ENCODE measurements at regions not wholly inside any gene's neighbourhood (a gene's known extent, or its start where the extent isn't known, plus 50 kb on each side); places are given as distances from the start of the nearest gene placed in this dataset.

DNA sequence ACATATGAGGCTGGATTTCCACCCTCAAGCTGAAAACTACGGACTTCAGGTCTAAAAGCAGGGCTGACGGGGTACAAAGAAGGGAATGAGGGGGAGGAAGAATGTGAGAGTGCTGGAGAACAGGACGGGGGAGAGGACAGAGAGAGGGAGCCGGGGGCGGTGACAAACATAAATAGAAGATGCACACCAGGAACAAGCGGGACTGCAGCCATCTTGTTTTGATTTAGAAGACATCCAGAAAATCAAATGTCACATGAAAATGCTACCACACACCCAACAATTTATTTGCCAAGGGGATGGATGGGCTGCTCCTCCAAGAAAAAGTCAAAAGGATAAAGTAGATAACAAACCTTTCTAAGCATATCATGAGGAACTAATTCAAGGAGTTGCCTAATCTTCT, 59.2 kb upstream of the FHL2 start:
- H3K27me3 ChIP-seq (ENCODE audit: control insufficient read depth in 4 of 4, insufficient read depth in 4 of 4, low read length in 3 of 4), result no peaks in the 10 kb centered on the region
- H3K9ac ChIP-seq (ENCODE audit: low read depth in 1 of 2, low read length in 2 of 2), result no peak overlapping the region
- H3K27ac ChIP-seq (ENCODE audit: low read depth in 1 of 2, low read length in 2 of 2), result no peak overlapping the region
- 97% methylated on average over 6 of the region's 6 CpGs for WGBS
- DNase-seq (ENCODE audit: low spot score), result no peak
- H3K4me3 ChIP-seq (ENCODE audit: low read depth in 1 of 3, low read length in 3 of 3), result no peak overlapping the region
- TF ChIP-seq TAF1 (conservative IDR thresholded peaks at IDR 0.05) (no peak), SP1 (IDR thresholded peaks at IDR 0.05) (no peak), RXRA (IDR thresholded peaks at IDR 0.05) (no peak), NR2F2 (IDR thresholded peaks at IDR 0.05) (no peak), GABPA (IDR thresholded peaks at IDR 0.05 in 1 of 2, conservative IDR thresholded peaks at IDR 0.05 in 1 of 2) (no peak), FOXA1 (IDR thresholded peaks at IDR 0.05) (no peak), JUND (IDR thresholded peaks at IDR 0.05) (no peak), FOXA2 (IDR thresholded peaks at IDR 0.05) (no peak), HNF4A (conservative IDR thresholded peaks at IDR 0.05) (no peak), ATF3 (IDR thresholded peaks at IDR 0.05) (no peak), YY1 (IDR thresholded peaks at IDR 0.05) (no peak), HNF4G (IDR thresholded peaks at IDR 0.05) (no peak), RAD21 (IDR thresholded peaks at IDR 0.05) (no peak)
- TF ChIP-seq, protein P1, sequence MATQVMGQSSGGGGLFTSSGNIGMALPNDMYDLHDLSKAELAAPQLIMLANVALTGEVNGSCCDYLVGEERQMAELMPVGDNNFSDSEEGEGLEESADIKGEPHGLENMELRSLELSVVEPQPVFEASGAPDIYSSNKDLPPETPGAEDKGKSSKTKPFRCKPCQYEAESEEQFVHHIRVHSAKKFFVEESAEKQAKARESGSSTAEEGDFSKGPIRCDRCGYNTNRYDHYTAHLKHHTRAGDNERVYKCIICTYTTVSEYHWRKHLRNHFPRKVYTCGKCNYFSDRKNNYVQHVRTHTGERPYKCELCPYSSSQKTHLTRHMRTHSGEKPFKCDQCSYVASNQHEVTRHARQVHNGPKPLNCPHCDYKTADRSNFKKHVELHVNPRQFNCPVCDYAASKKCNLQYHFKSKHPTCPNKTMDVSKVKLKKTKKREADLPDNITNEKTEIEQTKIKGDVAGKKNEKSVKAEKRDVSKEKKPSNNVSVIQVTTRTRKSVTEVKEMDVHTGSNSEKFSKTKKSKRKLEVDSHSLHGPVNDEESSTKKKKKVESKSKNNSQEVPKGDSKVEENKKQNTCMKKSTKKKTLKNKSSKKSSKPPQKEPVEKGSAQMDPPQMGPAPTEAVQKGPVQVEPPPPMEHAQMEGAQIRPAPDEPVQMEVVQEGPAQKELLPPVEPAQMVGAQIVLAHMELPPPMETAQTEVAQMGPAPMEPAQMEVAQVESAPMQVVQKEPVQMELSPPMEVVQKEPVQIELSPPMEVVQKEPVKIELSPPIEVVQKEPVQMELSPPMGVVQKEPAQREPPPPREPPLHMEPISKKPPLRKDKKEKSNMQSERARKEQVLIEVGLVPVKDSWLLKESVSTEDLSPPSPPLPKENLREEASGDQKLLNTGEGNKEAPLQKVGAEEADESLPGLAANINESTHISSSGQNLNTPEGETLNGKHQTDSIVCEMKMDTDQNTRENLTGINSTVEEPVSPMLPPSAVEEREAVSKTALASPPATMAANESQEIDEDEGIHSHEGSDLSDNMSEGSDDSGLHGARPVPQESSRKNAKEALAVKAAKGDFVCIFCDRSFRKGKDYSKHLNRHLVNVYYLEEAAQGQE (IDR thresholded peaks at IDR 0.05), result no peak
- TF ChIP-seq, protein P2, sequence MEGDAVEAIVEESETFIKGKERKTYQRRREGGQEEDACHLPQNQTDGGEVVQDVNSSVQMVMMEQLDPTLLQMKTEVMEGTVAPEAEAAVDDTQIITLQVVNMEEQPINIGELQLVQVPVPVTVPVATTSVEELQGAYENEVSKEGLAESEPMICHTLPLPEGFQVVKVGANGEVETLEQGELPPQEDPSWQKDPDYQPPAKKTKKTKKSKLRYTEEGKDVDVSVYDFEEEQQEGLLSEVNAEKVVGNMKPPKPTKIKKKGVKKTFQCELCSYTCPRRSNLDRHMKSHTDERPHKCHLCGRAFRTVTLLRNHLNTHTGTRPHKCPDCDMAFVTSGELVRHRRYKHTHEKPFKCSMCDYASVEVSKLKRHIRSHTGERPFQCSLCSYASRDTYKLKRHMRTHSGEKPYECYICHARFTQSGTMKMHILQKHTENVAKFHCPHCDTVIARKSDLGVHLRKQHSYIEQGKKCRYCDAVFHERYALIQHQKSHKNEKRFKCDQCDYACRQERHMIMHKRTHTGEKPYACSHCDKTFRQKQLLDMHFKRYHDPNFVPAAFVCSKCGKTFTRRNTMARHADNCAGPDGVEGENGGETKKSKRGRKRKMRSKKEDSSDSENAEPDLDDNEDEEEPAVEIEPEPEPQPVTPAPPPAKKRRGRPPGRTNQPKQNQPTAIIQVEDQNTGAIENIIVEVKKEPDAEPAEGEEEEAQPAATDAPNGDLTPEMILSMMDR (IDR thresholded peaks at IDR 0.05; ENCODE audit: low read depth, low read length, missing input control), result no peak
- TF ChIP-seq, protein P3, sequence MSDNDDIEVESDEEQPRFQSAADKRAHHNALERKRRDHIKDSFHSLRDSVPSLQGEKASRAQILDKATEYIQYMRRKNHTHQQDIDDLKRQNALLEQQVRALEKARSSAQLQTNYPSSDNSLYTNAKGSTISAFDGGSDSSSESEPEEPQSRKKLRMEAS (IDR thresholded peaks at IDR 0.05), result no peak
- no peaks in the 10 kb centered on the region for H3K36me3 ChIP-seq (ENCODE audit: control insufficient read depth in 4 of 4, insufficient read depth in 3 of 4, low read depth in 1 of 4, low read length in 3 of 4)
- H3K4me1 ChIP-seq (ENCODE audit: control insufficient read depth in 4 of 4, insufficient read depth in 4 of 4, low read length in 3 of 4), result peaks cover 6 to 25% (median 10%) of the 10 kb centered on the region in 4 donors
- H3K9me3 ChIP-seq (ENCODE audit: control insufficient read depth in 4 of 4, low read length in 3 of 4), result no peaks in the 10 kb centered on the region

DNA sequence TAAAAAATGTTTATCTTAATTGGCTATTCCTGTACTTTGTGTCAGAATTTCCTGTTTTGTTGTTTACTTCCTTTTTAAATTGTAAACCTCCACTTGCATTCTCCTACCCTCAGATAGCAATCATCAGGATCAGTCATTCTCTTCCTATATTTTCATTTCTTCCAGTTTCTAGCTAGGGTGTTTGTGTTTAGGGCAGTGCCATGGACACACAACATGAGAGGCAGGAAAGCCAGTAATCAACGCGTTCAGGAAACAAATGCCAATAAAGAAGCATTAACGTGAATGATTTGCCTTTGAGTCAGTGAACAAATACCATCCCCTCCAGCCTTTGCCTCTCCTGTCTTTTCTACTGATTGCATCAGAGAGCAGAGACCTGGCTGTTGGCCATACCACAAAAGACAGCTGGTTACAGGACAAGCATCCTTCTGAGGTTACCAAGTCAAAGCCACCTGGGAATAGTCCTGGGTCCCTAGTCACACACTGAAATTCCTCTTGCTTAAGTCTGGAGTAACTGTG, 56.7 kb upstream of the FHL2 start:
- H3K27ac ChIP-seq (ENCODE audit: low read depth in 1 of 2, low read length in 2 of 2), result peak overlapping the region; percentile 40 to 57
- H3K4me3 ChIP-seq (ENCODE audit: low read depth in 1 of 3, low read length in 3 of 3), result no peak overlapping the region
- no peaks in the 10 kb centered on the region for H3K9me3 ChIP-seq (ENCODE audit: control insufficient read depth in 4 of 4, low read length in 3 of 4)
- DNase-seq (ENCODE audit: low spot score), result no peak
- WGBS, result 12% methylated on average over 3 of the region's 3 CpGs
- no peak overlapping the region for H3K9ac ChIP-seq (ENCODE audit: low read depth in 1 of 2, low read length in 2 of 2)
- H3K36me3 ChIP-seq (ENCODE audit: control insufficient read depth in 4 of 4, insufficient read depth in 3 of 4, low read depth in 1 of 4, low read length in 3 of 4), result no peaks in the 10 kb centered on the region
- no peaks in the 10 kb centered on the region for H3K27me3 ChIP-seq (ENCODE audit: control insufficient read depth in 4 of 4, insufficient read depth in 4 of 4, low read length in 3 of 4)
- peaks cover 2 to 20% (median 4%) of the 10 kb centered on the region in 4 donors for H3K4me1 ChIP-seq (ENCODE audit: control insufficient read depth in 4 of 4, insufficient read depth in 4 of 4, low read length in 3 of 4)
- TF ChIP-seq ATF3 (IDR thresholded peaks at IDR 0.05) (peak; percentile 54), JUND (IDR thresholded peaks at IDR 0.05) (peak in 1 of 2 donors; percentile 52), HNF4G (IDR thresholded peaks at IDR 0.05) (no peak), YY1 (IDR thresholded peaks at IDR 0.05) (peak; percentile 35), HNF4A (conservative IDR thresholded peaks at IDR 0.05) (peak in 1 of 2 donors; percentile 59), RXRA (IDR thresholded peaks at IDR 0.05) (peak; percentile 6 to 58), GABPA (IDR thresholded peaks at IDR 0.05 in 1 of 2, conservative IDR thresholded peaks at IDR 0.05 in 1 of 2) (no peak), FOXA2 (IDR thresholded peaks at IDR 0.05) (no peak), EGR1 (IDR thresholded peaks at IDR 0.05; ENCODE audit: low read depth in 2 of 2) (peak in 1 of 2 donors; percentile 5), FOXA1 (IDR thresholded peaks at IDR 0.05) (no peak), RAD21 (IDR thresholded peaks at IDR 0.05) (peak in 1 of 2 donors; percentile 34)
- TF ChIP-seq, protein P2 (IDR thresholded peaks at IDR 0.05; ENCODE audit: low read depth, low read length, missing input control), result no peak
- TF ChIP-seq, protein P1 (IDR thresholded peaks at IDR 0.05), result peak; percentile 54
- TF ChIP-seq, protein P3 (IDR thresholded peaks at IDR 0.05), result peak; percentile 13

Measured in liver (tissue), 8 donors.